OCI-LY7 (cell line): ENCODE measurements at regions not wholly inside any gene's neighbourhood (a gene's known extent, or its start where the extent isn't known, plus 50 kb on each side); places are given as distances from the start of the nearest gene placed in this dataset.

ENCODE experiments used
- BruUV-seq: library from RNA; stranded (reverse); fragments of 400-500 nt; replicated peaks from 2 replicates; lab custom pipeline; 2021; lab: Mats Ljungman, UMichigan
- CTCF ChIA-PET: fragments of 300-600 bp; sonication (Branson Sonifier 250); formaldehyde crosslinking; loops from one replicate; lab custom pipeline; 2022; ENCODE audit warnings: antibody characterized with exemption; ENCODE audit not compliant: unreplicated experiment; lab: Charles Lee
- POLR2A ChIA-PET: fragments of 300-600 bp; sonication (Branson Sonifier 250); formaldehyde crosslinking; loops from one replicate; lab custom pipeline; 2022; ENCODE audit warnings: antibody characterized with exemption; lab: Charles Lee
- DNase-seq: peaks from one replicate; pipeline ENCODE4 v3.0.0-alpha.2; 2015; ENCODE audit warnings: low spot score
- H2AFZ ChIP-seq: fragments of 200-600 bp; sonication (generic), shearing (Covaris generic); 2 replicates; pipeline ENCODE4 v1.6.1; 2014; ENCODE audit warnings: mild to moderate bottlenecking, antibody characterized with exemption, low read length, moderate library complexity
- H3K27ac ChIP-seq: fragments of 200-600 bp; sonication (generic); 2 replicates; pipeline ENCODE4 v1.5.1; 2014; ENCODE audit warnings: mixed run types, low read depth, mild to moderate bottlenecking, moderate library complexity, low read length, inconsistent platforms; ENCODE audit not compliant: poor library complexity, severe bottlenecking
- H3K36me3 ChIP-seq: fragments of 200-600 bp; sonication (generic); 2 replicates; pipeline ENCODE4 v1.6.1; 2014; ENCODE audit warnings: mild to moderate bottlenecking, antibody characterized with exemption, low read length, moderate library complexity, mixed read lengths; ENCODE audit not compliant: insufficient read depth
- H3K4me1 ChIP-seq: fragments of 200-600 bp; sonication (generic); 2 replicates; pipeline ENCODE4 v1.5.1; 2014; ENCODE audit warnings: mild to moderate bottlenecking, low read length; ENCODE audit not compliant: insufficient read depth, poor library complexity, severe bottlenecking
- H3K4me2 ChIP-seq: fragments of 200-600 bp; sonication (generic); 2 replicates; pipeline ENCODE4 v1.6.1; 2014; ENCODE audit warnings: mild to moderate bottlenecking, low read length
- H3K4me3 ChIP-seq: fragments of 200-600 bp; sonication (generic); 2 replicates; pipeline ENCODE4 v1.5.1; 2014; ENCODE audit warnings: mild to moderate bottlenecking, low read depth, low read length; ENCODE audit not compliant: poor library complexity, severe bottlenecking
- H3K79me2 ChIP-seq: fragments of 200-600 bp; sonication (generic); 2 replicates; pipeline ENCODE4 v1.6.1; 2016; ENCODE audit warnings: low read depth, mild to moderate bottlenecking, low read length, moderate library complexity, mixed read lengths; ENCODE audit not compliant: insufficient read depth
- H3K9me2 ChIP-seq: fragments of 200-600 bp; sonication (generic); 2 replicates; pipeline ENCODE4 v1.6.1; 2016; ENCODE audit warnings: mild to moderate bottlenecking, low read length, mixed read lengths; ENCODE audit not compliant: insufficient read depth
- H3K9me3 ChIP-seq: fragments of 200-600 bp; sonication (generic); 2 replicates; pipeline ENCODE4 v1.6.1; 2014; ENCODE audit warnings: mild to moderate bottlenecking, mixed run types, low read length, mixed read lengths
- H4K20me1 ChIP-seq: fragments of 200-600 bp; sonication (generic); 2 replicates; pipeline ENCODE4 v1.6.1; 2014; ENCODE audit warnings: mild to moderate bottlenecking, antibody characterized with exemption, low read length, moderate library complexity, mixed read lengths; ENCODE audit not compliant: insufficient read depth
- CTCF ChIP-seq: fragments of 200-600 bp; sonication (generic); conservative IDR thresholded peaks from 2 replicates; pipeline ENCODE4 v1.5.1; 2014; ENCODE audit warnings: mild to moderate bottlenecking, antibody characterized with exemption, low read length, moderate library complexity, mixed read lengths
- EZH2phosphoT487 ChIP-seq: fragments of 200-600 bp; sonication (generic); IDR thresholded peaks from 2 replicates; pipeline ENCODE4 v1.6.1; 2018; ENCODE audit warnings: low read depth, borderline replicate concordance, mild to moderate bottlenecking, mixed run types, antibody characterized with exemption, low read length, moderate library complexity, mixed read lengths
- intact Hi-C: fragments of 100-400 bp; cut with micrococcal nuclease; formaldehyde crosslinking; loops from one replicate; pipeline ENCODE4 v1.10.0; 2022; ENCODE audit not compliant: unreplicated experiment

GRCh38 chr2:8044046-8044594, 637.7 kb upstream of the ID2 start:
- Histone ChIP-seq H3K4me1 (no peaks in the 10 kb centered on the region), H2AFZ (no peak overlapping the region), H3K9me2 (no peaks in the 10 kb centered on the region), H4K20me1 (no peaks in the 10 kb centered on the region), H3K4me3 (no peak overlapping the region), H3K9me3 (no peaks in the 10 kb centered on the region; the same call in 1 of the 2 replicates), H3K4me2 (no peak overlapping the region), H3K79me2 (no peaks in the 10 kb centered on the region), H3K36me3 (no peaks in the 10 kb centered on the region), H3K27ac (no peak overlapping the region)
- intact Hi-C loops: no loop called here
- POLR2A ChIA-PET: interaction anchor here (0.6 kb wide), 3 partner anchors 148 to 638 kb away, joined by 3 to 10 read pairs (median 3); no protein-coding TSS in a partner anchor
- CTCF ChIA-PET: no interaction called here
- no TSS peak for BruUV-seq
- TF ChIP-seq CTCF: no peak
- no peak for TF ChIP-seq EZH2phosphoT487
- DNase-seq: no peak

GRCh38 chr2:8045081-8045614, 636.7 kb upstream of the ID2 start:
- ChIA-PET CTCF (no interaction called here), POLR2A (no interaction called here)
- intact Hi-C loops: no loop called here
- no TSS peak for BruUV-seq
- Histone ChIP-seq H3K4me2 (no peak overlapping the region), H3K27ac (no peak overlapping the region), H3K9me3 (no peaks in the 10 kb centered on the region; the same call in 1 of the 2 replicates), H3K4me3 (no peak overlapping the region), H3K9me2 (no peaks in the 10 kb centered on the region), H3K36me3 (no peaks in the 10 kb centered on the region), H3K4me1 (no peaks in the 10 kb centered on the region), H3K79me2 (no peaks in the 10 kb centered on the region), H2AFZ (no peak overlapping the region), H4K20me1 (no peaks in the 10 kb centered on the region)
- TF ChIP-seq EZH2phosphoT487 (no peak), CTCF (no peak)
- no peak for DNase-seq

GRCh38 chr2:8046849-8047248, 635.0 kb upstream of the ID2 start:
- POLR2A ChIA-PET: no interaction called here
- Histone ChIP-seq H3K9me3 (no peaks in the 10 kb centered on the region; the same call in 1 of the 2 replicates), H4K20me1 (no peaks in the 10 kb centered on the region), H3K4me3 (no peak overlapping the region), H3K9me2 (no peaks in the 10 kb centered on the region), H3K4me2 (no peak overlapping the region), H3K27ac (no peak overlapping the region), H3K79me2 (no peaks in the 10 kb centered on the region), H3K36me3 (no peaks in the 10 kb centered on the region), H2AFZ (no peak overlapping the region), H3K4me1 (no peaks in the 10 kb centered on the region)
- TF ChIP-seq CTCF (no peak), EZH2phosphoT487 (no peak)
- no TSS peak for BruUV-seq
- intact Hi-C loops: no loop called here
- no peak for DNase-seq
- CTCF ChIA-PET: no interaction called here
